ENCODE measurements at regions not wholly inside any gene's neighbourhood (a gene's known extent, or its start where the extent isn't known, plus 50 kb on each side); places are given as distances from the start of the nearest gene placed in this dataset.

DNA sequence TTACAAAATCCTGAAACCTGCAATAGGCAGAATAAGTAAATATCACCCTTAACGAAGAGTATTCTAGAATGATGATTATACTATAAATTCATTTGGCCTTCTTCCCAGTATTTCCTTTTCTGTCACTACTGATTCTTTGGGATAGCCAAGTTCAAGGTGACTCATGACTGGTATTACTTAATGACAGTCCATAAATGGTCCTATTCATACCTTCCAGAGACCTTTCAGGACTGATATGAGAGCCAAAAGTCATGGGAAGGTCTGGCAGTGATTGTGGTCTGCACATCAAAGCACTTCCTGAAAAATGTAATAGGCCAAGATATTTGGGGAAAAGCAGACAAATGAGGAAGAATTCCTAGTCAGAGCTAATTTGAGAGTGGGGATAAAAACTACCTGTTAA is 239.6 kb upstream of the FAM47A start:
- Mint-ChIP-seq H3K4me3 (no peak overlapping the region), H3K9me3 (no peaks in the 10 kb centered on the region), H3K27me3 (ENCODE audit: low read depth) (no peaks in the 10 kb centered on the region), H3K27ac (no peak overlapping the region), H3K36me3 (no peaks in the 10 kb centered on the region), H3K4me1 (no peaks in the 10 kb centered on the region)
- TF ChIP-seq, protein P1, sequence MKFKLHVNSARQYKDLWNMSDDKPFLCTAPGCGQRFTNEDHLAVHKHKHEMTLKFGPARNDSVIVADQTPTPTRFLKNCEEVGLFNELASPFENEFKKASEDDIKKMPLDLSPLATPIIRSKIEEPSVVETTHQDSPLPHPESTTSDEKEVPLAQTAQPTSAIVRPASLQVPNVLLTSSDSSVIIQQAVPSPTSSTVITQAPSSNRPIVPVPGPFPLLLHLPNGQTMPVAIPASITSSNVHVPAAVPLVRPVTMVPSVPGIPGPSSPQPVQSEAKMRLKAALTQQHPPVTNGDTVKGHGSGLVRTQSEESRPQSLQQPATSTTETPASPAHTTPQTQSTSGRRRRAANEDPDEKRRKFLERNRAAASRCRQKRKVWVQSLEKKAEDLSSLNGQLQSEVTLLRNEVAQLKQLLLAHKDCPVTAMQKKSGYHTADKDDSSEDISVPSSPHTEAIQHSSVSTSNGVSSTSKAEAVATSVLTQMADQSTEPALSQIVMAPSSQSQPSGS (CRISPR knock-in tag; IDR thresholded peaks at IDR 0.05; ENCODE audit: borderline replicate concordance, low read depth) = no peak
- TF ChIP-seq NR1H2 (CRISPR knock-in tag; IDR thresholded peaks at IDR 0.05) = no peak
- TF ChIP-seq, protein P2, sequence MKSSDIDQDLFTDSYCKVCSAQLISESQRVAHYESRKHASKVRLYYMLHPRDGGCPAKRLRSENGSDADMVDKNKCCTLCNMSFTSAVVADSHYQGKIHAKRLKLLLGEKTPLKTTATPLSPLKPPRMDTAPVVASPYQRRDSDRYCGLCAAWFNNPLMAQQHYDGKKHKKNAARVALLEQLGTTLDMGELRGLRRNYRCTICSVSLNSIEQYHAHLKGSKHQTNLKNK (CRISPR knock-in tag; IDR thresholded peaks at IDR 0.05) = no peak
- no peak for TF ChIP-seq ZNF219 (CRISPR knock-in tag; IDR thresholded peaks at IDR 0.05; ENCODE audit: borderline replicate concordance)
- TF ChIP-seq ELF4 (CRISPR knock-in tag; IDR thresholded peaks at IDR 0.05; ENCODE audit: low read depth) = no peak
- DNase-seq (ENCODE audit: low spot score) (no peak), ATAC-seq (no peak)
- ChIA-PET POLR2A (no interaction called here), CTCF (no interaction called here)

DNA sequence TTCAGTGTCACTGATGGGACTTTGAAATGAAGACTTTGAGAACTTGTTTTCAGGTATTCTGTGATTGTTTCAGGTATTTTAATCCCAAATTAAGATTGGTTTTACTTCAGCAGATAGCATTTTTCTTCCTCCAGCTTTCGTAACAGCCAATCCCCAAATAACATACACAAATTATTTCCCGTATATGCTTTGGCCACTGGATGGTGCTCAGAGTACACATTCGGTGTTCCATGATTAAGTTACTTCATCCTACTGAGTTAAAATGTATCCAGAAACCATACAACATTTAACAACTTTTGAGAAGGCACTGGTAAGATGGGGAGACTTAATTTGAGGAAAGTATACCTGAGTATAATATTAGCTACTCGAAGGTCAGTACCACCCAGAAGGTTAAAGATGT is 233.4 kb upstream of the FAM47A start:
- no peak overlapping the region for H3K4me3 Mint-ChIP-seq
- CTCF ChIA-PET = no interaction called here
- no peaks in the 10 kb centered on the region for H3K27me3 Mint-ChIP-seq (ENCODE audit: low read depth)

GRCh38 chrX:34350561-34351335 is 218.6 kb upstream of the FAM47A start:
- no peak for DNase-seq (ENCODE audit: low spot score)
- POLR2A ChIA-PET = no interaction called here
- H3K27ac Mint-ChIP-seq = no peak overlapping the region
- no peaks in the 10 kb centered on the region for H3K4me1 Mint-ChIP-seq
- no peaks in the 10 kb centered on the region for H3K27me3 Mint-ChIP-seq (ENCODE audit: low read depth)
- H3K4me3 Mint-ChIP-seq = no peak overlapping the region
- ATAC-seq = no peak
- H3K9me3 Mint-ChIP-seq = peaks cover 4% of the 10 kb centered on the region; the same call in 1 of the 2 replicates
- CTCF ChIA-PET = no interaction called here
- H3K36me3 Mint-ChIP-seq = no peaks in the 10 kb centered on the region
- no peak for TF ChIP-seq ZNF423 (CRISPR knock-in tag; IDR thresholded peaks at IDR 0.05)
- TF ChIP-seq, protein P3, sequence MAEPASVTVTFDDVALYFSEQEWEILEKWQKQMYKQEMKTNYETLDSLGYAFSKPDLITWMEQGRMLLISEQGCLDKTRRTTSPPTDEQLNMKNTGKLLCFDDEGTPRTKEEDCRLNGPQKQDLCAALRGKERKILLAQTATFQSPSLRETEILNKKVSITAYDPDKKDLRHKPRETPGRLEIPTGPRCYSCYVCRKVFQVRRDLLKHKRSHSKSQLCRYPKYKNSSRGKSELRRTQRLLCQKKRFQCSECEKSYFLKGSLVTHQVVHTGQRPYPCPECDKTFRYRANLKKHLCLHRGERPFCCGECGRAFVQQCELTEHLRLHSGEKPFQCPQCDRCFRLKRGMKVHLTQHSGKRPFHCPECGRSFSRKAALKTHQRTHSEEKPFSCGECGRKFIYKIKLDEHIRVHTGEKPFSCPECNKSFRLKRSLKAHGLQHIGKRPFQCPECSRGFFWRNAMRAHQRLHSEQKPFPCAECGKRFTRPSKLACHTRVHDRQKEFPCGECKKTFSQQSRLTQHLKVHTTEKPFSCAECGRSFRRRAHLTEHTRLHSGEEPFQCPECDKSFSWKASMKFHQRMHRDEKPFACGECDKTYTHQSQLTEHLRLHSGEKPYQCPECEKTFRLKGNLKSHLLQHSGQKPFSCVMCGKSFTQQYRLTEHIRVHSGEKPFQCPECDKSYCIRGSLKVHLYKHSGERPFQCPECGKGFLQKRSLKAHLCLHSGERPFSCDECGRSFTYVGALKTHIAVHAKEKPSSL (CRISPR knock-in tag; conservative IDR thresholded peaks at IDR 0.05) = no peak
- no peak for TF ChIP-seq ZBTB21 (CRISPR knock-in tag; IDR thresholded peaks at IDR 0.05; ENCODE audit: borderline replicate concordance)
- TF ChIP-seq TEAD1 (CRISPR knock-in tag; IDR thresholded peaks at IDR 0.05) = no peak
- TF ChIP-seq GRHL2 (CRISPR knock-in tag; IDR thresholded peaks at IDR 0.05; ENCODE audit: insufficient replicate concordance, severe bottlenecking) = no peak
- TF ChIP-seq STAT6 (CRISPR knock-in tag; conservative IDR thresholded peaks at IDR 0.05; ENCODE audit: low read depth) = no peak
- TF ChIP-seq MXD4 (CRISPR knock-in tag; IDR thresholded peaks at IDR 0.05; ENCODE audit: borderline replicate concordance) = no peak

More for the DNA sequence above, 233.4 kb upstream of the FAM47A start:
- POLR2A ChIA-PET = no interaction called here
- no peak overlapping the region; the same call in 1 of the 2 replicates for H3K27ac Mint-ChIP-seq
- H3K9me3 Mint-ChIP-seq = no peaks in the 10 kb centered on the region
- H3K4me1 Mint-ChIP-seq = no peaks in the 10 kb centered on the region
- no peaks in the 10 kb centered on the region for H3K36me3 Mint-ChIP-seq
- ATAC-seq = no peak
- TF ChIP-seq SMAD3 (CRISPR knock-in tag; IDR thresholded peaks at IDR 0.05; ENCODE audit: borderline replicate concordance) (no peak), NR1H2 (CRISPR knock-in tag; IDR thresholded peaks at IDR 0.05) (no peak), FOXK1 (CRISPR knock-in tag; IDR thresholded peaks at IDR 0.05) (no peak), SOX15 (CRISPR knock-in tag; IDR thresholded peaks at IDR 0.05) (no peak), ATF3 (CRISPR knock-in tag; conservative IDR thresholded peaks at IDR 0.05) (no peak), ETV6 (CRISPR knock-in tag; IDR thresholded peaks at IDR 0.05) (no peak), ZNF416 (CRISPR knock-in tag; IDR thresholded peaks at IDR 0.05) (no peak), ZNF219 (CRISPR knock-in tag; IDR thresholded peaks at IDR 0.05; ENCODE audit: borderline replicate concordance) (no peak), JUN (CRISPR knock-in tag; IDR thresholded peaks at IDR 0.05) (no peak), PRRX2 (CRISPR knock-in tag; IDR thresholded peaks at IDR 0.05) (no peak), GABPB1 (CRISPR knock-in tag; IDR thresholded peaks at IDR 0.05) (no peak), NFATC4 (CRISPR knock-in tag; IDR thresholded peaks at IDR 0.05) (no peak), ATF1 (CRISPR knock-in tag; IDR thresholded peaks at IDR 0.05) (no peak)
- TF ChIP-seq, protein P1 (CRISPR knock-in tag; IDR thresholded peaks at IDR 0.05; ENCODE audit: borderline replicate concordance, low read depth) = no peak
- TF ChIP-seq, protein P4, sequence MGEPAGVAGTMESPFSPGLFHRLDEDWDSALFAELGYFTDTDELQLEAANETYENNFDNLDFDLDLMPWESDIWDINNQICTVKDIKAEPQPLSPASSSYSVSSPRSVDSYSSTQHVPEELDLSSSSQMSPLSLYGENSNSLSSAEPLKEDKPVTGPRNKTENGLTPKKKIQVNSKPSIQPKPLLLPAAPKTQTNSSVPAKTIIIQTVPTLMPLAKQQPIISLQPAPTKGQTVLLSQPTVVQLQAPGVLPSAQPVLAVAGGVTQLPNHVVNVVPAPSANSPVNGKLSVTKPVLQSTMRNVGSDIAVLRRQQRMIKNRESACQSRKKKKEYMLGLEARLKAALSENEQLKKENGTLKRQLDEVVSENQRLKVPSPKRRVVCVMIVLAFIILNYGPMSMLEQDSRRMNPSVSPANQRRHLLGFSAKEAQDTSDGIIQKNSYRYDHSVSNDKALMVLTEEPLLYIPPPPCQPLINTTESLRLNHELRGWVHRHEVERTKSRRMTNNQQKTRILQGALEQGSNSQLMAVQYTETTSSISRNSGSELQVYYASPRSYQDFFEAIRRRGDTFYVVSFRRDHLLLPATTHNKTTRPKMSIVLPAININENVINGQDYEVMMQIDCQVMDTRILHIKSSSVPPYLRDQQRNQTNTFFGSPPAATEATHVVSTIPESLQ (CRISPR knock-in tag; IDR thresholded peaks at IDR 0.05) = no peak
- DNase-seq (ENCODE audit: low spot score) = peak; percentile 12

All from WTC11 (cell line).